ENCODE measurements at regions not wholly inside any gene's neighbourhood (a gene's known extent, or its start where the extent isn't known, plus 50 kb on each side); places are given as distances from the start of the nearest gene placed in this dataset.

DNA sequence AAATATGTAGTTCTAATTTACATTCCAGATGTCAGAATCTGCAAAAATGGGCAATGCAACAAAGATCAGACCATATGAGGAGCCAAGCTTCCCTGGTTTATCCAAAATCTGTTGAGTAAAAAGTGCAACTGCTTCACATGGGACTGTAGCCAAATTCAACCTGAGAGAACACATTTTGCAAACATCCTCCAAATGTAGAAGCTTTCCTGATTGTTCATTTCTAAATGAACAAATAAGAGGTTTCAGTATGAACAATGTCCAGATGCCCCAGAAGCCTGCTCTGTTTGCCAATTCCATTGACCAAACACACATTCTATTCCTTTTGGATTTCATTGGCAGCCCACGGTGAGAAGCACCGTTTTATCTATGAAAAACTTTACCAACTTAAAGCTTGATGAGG is 117.9 kb upstream of the OSR1 start:
- no peaks in the 10 kb centered on the region for H3K4me1 ChIP-seq (replicated peaks in 1 of 2)
- no peak for DNase-seq
- no peak for TF ChIP-seq POLR2A (IDR thresholded peaks at IDR 0.05)
- TF ChIP-seq, protein P1, sequence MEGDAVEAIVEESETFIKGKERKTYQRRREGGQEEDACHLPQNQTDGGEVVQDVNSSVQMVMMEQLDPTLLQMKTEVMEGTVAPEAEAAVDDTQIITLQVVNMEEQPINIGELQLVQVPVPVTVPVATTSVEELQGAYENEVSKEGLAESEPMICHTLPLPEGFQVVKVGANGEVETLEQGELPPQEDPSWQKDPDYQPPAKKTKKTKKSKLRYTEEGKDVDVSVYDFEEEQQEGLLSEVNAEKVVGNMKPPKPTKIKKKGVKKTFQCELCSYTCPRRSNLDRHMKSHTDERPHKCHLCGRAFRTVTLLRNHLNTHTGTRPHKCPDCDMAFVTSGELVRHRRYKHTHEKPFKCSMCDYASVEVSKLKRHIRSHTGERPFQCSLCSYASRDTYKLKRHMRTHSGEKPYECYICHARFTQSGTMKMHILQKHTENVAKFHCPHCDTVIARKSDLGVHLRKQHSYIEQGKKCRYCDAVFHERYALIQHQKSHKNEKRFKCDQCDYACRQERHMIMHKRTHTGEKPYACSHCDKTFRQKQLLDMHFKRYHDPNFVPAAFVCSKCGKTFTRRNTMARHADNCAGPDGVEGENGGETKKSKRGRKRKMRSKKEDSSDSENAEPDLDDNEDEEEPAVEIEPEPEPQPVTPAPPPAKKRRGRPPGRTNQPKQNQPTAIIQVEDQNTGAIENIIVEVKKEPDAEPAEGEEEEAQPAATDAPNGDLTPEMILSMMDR (IDR thresholded peaks at IDR 0.05): no peak
- no peaks in the 10 kb centered on the region for H3K36me3 ChIP-seq (replicated peaks in 1 of 2)
- no peak overlapping the region for H3K4me3 ChIP-seq
- no peaks in the 10 kb centered on the region for H3K27me3 ChIP-seq
- no peaks in the 10 kb centered on the region for H3K9me3 ChIP-seq (replicated peaks in 1 of 3)
- intact Hi-C loops (cut with DNase I): no loop called here
- 73 to 95% (median 88%) methylated on average over 2 of the region's 2 CpGs for WGBS, 4 donors
- H3K27ac ChIP-seq: no peak overlapping the region

DNA sequence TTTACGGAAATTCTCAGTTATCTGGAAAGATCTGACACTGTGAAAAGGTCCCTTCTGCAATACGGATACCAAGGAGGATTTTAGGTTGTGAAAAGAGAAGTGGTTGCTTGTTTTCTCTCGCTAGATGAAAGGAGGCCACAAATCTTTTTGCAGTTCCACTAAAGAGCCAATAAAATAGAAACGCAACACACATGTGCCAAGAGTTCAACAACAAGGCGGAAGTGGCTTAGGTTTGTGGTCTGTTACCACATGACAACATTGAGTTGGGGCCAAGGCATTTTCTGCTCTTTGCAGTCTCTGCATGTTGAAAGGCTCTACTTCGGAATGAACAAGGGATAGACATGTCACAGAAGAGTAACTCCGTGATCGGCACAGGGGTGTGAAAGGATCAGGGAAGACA is 115.7 kb upstream of the OSR1 start:
- peak in 3 of 7 donors; percentile 2 to 23 (median 15) for DNase-seq
- no peaks in the 10 kb centered on the region for H3K9me3 ChIP-seq (replicated peaks in 1 of 3)
- intact Hi-C loops (cut with DNase I): no loop called here
- TF ChIP-seq, protein P1 (IDR thresholded peaks at IDR 0.05): no peak
- TF ChIP-seq POLR2A (IDR thresholded peaks at IDR 0.05): no peak
- no peak overlapping the region for H3K27ac ChIP-seq
- H3K27me3 ChIP-seq: no peaks in the 10 kb centered on the region
- H3K4me1 ChIP-seq (replicated peaks in 1 of 2): no peaks in the 10 kb centered on the region
- 52 to 61% (median 57%) methylated on average over 8 of the region's 8 CpGs for WGBS, 4 donors
- H3K4me3 ChIP-seq: no peak overlapping the region
- H3K36me3 ChIP-seq (replicated peaks in 1 of 2): no peaks in the 10 kb centered on the region

DNA sequence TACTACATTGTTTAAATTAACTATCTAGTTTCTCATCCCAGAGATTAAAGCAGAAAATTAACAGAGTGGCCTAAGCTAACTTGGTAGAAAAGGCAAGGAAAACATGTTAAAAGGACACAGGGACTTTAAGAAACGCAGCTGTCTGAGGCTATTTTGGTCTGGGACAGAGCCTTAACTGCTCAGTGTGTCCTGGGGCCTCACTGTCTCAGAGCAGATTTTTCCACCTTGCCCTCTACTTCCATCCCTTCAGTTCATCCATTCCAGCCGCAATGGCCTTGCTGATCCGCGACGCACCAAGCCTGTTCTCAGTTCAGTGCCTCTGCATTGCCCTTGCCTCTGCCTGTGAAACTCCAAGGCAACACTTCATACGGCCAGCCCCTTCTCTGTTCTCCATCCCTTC is 114.9 kb upstream of the OSR1 start:
- H3K27ac ChIP-seq: no peak overlapping the region
- DNase-seq: no peak
- no peak overlapping the region for H3K4me3 ChIP-seq
- WGBS, 4 donors: 51 to 60% (median 55%) methylated on average over 6 of the region's 6 CpGs
- H3K27me3 ChIP-seq: no peaks in the 10 kb centered on the region
- intact Hi-C loops (cut with DNase I): no loop called here
- no peaks in the 10 kb centered on the region for H3K4me1 ChIP-seq (replicated peaks in 1 of 2)
- no peaks in the 10 kb centered on the region for H3K9me3 ChIP-seq (replicated peaks in 1 of 3)
- TF ChIP-seq, protein P1 (IDR thresholded peaks at IDR 0.05): no peak
- TF ChIP-seq POLR2A (IDR thresholded peaks at IDR 0.05): no peak
- no peaks in the 10 kb centered on the region for H3K36me3 ChIP-seq (replicated peaks in 1 of 2)

DNA sequence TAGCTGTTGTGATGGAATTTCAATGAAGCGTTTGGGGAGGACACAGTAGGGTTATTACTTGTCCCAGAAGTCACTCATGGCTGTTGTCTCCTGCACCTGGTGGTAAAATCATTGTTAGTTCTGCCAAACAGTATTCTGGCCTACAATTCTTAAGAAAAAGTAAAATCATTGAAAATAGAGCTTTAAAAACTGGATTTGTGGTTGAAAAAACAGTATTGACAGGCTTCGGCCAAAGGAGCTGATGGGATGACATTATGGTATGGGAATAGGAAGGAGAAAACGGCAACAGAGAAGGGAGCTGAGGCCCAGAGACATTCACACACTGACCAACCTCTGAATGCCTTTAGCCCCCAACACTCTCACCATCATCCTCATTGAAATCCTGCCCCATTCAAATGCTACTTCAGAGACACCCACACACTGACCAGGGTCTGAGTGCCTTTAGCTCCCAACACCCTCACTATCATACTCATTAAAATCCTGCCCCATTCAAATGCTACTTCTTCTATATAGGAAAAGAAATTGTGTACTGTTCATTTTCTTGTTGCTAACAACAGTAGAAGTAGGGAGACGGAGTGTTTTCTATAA is 114.1 kb upstream of the OSR1 start:
- WGBS, 4 donors: 71 to 77% (median 73%) methylated on average over 4 of the region's 4 CpGs
- Histone ChIP-seq H3K4me1 (replicated peaks in 1 of 2) (no peaks in the 10 kb centered on the region), H3K27ac (no peak overlapping the region)

More for the DNA sequence above, 114.1 kb upstream of the OSR1 start:
- Histone ChIP-seq H3K27me3 (no peaks in the 10 kb centered on the region), H3K9me3 (replicated peaks in 1 of 3) (no peaks in the 10 kb centered on the region), H3K4me3 (no peak overlapping the region), H3K36me3 (replicated peaks in 1 of 2) (no peaks in the 10 kb centered on the region)
- no peak for DNase-seq
- TF ChIP-seq, protein P1 (IDR thresholded peaks at IDR 0.05): no peak
- TF ChIP-seq POLR2A (IDR thresholded peaks at IDR 0.05): no peak
- intact Hi-C loops (cut with DNase I): no loop called here

Measured in adrenal gland (tissue), 9 donors.